GM10266 (cell line): ENCODE measurements at regions not wholly inside any gene's neighbourhood (a gene's known extent, or its start where the extent isn't known, plus 50 kb on each side); places are given as distances from the start of the nearest gene placed in this dataset.

Source experiments
- DNase-seq: peaks from one replicate; pipeline ENCODE4 v3.0.0; 2012; ENCODE audit errors: extremely low spot score
- TF ChIP-seq, protein P1 (sequence below): IDR thresholded peaks from 2 replicates; pipeline ENCODE4 v1.5.1; 2012; ENCODE audit warnings: mild to moderate bottlenecking, low read depth; ENCODE audit not compliant: control insufficient read depth, insufficient read depth; ENCODE audit errors: missing control alignments

DNA sequence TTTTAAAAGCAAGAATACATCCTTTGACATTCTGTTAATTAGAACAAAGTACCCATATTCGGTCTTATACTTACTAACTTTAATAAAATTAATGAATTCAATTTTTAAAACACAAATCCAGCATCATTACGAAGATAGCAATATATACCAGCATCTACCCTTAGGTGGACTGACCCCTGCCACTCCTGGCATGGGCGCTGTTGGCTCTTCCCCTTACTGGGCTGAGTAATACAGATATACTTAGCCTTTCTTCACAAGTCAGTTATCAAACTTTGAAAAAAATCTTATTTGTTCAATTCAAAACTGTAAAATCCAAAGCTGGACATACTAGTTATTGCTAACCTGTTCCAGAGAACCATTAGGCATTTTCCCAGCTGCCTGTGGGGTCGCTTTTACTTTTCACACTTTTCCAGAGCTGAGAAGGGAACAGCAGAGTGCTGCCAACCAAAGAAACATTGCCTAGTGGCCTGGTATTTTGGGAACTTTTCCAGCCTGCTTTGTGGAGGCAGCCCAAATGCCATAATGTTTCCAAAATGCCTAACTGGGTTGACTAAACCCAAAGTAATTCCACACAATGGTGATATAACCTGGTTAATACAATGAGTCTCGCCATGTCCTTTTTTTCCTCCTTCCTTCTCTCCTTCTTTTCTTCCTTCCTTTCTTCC, 424.7 kb upstream of the ADGRL2 start:
- no peak for DNase-seq
- TF ChIP-seq, protein P1, sequence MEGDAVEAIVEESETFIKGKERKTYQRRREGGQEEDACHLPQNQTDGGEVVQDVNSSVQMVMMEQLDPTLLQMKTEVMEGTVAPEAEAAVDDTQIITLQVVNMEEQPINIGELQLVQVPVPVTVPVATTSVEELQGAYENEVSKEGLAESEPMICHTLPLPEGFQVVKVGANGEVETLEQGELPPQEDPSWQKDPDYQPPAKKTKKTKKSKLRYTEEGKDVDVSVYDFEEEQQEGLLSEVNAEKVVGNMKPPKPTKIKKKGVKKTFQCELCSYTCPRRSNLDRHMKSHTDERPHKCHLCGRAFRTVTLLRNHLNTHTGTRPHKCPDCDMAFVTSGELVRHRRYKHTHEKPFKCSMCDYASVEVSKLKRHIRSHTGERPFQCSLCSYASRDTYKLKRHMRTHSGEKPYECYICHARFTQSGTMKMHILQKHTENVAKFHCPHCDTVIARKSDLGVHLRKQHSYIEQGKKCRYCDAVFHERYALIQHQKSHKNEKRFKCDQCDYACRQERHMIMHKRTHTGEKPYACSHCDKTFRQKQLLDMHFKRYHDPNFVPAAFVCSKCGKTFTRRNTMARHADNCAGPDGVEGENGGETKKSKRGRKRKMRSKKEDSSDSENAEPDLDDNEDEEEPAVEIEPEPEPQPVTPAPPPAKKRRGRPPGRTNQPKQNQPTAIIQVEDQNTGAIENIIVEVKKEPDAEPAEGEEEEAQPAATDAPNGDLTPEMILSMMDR = no peak

DNA sequence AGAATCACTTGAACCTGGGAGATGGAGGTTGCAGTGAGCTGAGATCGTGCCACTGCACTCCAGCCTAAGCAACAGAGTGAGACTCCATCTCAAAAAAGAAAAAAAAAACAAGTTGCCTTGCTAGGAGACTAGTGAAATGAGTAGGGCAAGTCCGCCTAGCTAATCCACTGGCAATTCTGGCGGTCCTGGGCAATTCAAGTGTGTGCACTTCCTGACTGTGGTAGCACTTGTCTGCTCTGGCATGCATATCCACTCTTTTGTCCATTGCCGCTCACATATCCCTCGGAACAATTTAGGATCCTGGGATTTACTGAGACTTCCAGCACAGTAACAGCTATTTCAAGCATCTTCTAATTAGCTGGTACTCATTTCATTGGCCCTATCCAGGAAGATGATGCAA, 426.3 kb upstream of the ADGRL2 start:
- TF ChIP-seq, protein P1 = no peak
- no peak for DNase-seq

DNA sequence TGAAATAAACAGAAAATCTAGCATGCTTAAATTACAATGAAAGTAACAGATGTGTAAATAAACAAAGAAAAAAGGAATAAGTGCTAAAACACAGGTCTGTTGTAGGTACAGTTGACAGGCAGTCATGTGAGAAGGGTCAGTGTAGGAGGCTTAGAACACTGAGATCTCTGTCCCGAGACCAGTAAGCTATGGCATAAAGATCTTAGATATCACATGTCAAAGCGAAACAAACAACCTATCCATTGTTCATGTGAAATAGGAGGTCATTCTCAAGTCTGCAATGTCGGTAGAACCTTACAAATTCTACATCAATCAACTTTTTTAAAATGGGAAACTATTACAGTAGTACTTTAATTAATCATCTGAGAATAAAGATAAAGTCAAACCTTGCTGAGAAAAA, 428.9 kb upstream of the ADGRL2 start:
- DNase-seq = no peak

DNA sequence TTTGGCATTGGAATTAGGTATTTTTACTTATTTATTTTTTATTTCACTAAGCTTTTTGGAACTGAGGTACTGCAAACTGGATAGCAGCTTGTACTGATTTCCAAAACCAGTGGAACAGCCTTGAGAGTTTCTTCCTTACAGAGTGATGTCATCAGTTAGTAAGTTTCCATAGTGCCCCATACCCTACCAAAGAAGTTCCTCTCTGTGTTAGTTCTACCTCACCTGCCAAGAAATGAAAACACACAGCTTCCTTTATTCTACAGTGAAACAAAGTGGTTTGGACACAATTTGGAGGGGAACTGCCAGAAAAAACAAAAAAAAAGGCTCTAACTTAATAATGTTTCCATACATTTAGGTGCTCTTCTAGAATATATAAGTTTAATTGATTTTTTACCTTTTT, 430.9 kb upstream of the ADGRL2 start:
- TF ChIP-seq, protein P1 = no peak

More for the DNA sequence above, 428.9 kb upstream of the ADGRL2 start:
- TF ChIP-seq, protein P1 = no peak

DNA sequence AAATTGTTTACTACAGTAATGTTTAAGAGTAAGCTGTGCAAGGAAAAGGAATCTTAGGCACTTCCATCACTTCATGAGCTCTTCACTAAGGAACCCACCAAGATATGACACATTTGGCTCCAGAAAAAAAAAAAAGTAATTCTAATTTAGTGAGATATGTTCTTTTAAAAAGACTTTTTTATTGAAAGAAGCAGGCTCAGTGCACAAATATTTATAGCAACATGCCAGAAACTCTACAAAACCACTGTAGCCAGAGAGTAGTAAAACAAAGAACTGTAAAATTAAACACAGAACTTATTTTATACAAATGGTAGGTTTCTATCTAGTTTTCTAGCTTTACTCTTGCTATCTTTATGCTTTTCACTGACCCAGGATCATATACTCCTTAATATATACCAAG, 434.6 kb upstream of the ADGRL2 start:
- TF ChIP-seq, protein P1 = no peak
- no peak for DNase-seq

More for the DNA sequence above, 430.9 kb upstream of the ADGRL2 start:
- DNase-seq = no peak

DNA sequence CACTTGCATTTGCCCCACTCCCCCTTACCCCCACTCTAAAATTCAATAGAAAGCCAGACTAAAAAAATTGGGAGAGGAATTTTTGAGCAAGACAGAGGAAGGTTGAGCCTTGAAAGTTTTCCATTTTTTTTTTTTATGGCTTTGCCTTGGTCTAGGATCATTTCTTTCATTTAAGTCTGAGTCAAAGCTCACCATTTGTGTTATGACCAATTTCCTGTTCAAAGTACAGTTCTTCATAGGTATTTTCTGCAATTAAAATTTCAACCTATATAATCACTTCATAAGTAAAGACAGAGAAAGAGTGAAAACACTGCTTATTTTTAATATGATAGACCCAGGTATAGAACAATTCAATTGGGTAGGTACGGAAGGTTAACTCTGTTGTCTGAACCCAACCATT, 436.6 kb upstream of the ADGRL2 start:
- no peak for DNase-seq
- TF ChIP-seq, protein P1 = no peak

DNA sequence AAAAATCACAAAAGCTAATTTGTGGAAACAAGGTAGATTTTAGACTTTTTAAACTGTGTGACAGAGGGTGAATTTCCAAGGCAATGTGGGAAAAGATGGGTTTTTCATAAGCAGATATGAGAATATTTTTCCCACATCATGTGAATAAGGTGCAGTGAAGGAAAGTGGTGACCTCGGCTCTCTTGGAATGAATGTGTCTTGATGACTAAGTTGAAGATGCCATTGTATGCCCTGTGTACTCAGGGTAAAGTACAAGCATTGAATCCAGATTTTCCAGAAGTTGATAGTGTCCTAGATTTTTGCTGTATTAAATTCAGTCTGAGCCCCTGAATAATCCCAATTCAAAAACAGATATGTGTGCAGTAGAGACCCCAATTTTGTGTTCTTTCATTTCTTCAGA, 442.6 kb upstream of the ADGRL2 start:
- TF ChIP-seq, protein P1 = no peak
- no peak for DNase-seq
